ENCODE measurements at regions not wholly inside any gene's neighbourhood (a gene's known extent, or its start where the extent isn't known, plus 50 kb on each side); places are given as distances from the start of the nearest gene placed in this dataset.

DNA sequence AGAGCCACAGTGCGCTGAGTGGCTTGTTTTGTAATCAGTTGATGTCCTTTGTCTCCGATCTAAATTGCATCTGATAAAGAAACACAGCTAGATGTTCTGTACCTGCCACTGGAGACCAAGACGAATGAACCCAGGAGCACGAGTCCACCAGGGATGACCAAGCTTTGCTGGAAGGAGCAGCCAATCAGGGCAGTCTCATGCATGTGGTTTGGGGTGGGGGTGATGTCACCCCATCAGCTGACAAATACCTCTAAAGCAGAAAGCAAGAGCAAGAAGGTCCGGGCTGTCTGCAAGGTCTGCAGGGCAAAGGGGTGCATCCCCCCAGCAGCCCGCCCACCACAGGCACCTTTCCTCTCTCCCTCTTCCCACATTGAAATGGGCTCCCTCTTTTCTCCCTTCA is 653.8 kb downstream of the AJAP1 start:
- TF ChIP-seq, protein P1, sequence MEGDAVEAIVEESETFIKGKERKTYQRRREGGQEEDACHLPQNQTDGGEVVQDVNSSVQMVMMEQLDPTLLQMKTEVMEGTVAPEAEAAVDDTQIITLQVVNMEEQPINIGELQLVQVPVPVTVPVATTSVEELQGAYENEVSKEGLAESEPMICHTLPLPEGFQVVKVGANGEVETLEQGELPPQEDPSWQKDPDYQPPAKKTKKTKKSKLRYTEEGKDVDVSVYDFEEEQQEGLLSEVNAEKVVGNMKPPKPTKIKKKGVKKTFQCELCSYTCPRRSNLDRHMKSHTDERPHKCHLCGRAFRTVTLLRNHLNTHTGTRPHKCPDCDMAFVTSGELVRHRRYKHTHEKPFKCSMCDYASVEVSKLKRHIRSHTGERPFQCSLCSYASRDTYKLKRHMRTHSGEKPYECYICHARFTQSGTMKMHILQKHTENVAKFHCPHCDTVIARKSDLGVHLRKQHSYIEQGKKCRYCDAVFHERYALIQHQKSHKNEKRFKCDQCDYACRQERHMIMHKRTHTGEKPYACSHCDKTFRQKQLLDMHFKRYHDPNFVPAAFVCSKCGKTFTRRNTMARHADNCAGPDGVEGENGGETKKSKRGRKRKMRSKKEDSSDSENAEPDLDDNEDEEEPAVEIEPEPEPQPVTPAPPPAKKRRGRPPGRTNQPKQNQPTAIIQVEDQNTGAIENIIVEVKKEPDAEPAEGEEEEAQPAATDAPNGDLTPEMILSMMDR (conservative IDR thresholded peaks at IDR 0.05 in 1 of 2, IDR thresholded peaks at IDR 0.05 in 1 of 2; ENCODE audit: low read depth in 1 of 2, low read length in 2 of 2), result no peak
- no peak for TF ChIP-seq EZH2 (IDR thresholded peaks at IDR 0.05; ENCODE audit: low read length, missing control alignments)

Measured in fibroblast of lung (primary cell).